SU-DHL-6 (cell line): ENCODE measurements at regions not wholly inside any gene's neighbourhood (a gene's known extent, or its start where the extent isn't known, plus 50 kb on each side); places are given as distances from the start of the nearest gene placed in this dataset.

Experiments
- CTCF ChIP-seq: fragments of 200-600 bp; sonication (generic); IDR thresholded peaks from one replicate; pipeline ENCODE4 v1.5.1; 2017; ENCODE audit warnings: antibody characterized with exemption, mild to moderate bottlenecking, low read length, moderate library complexity; ENCODE audit not compliant: insufficient read depth, poor library complexity, severe bottlenecking
- EZH2phosphoT487 ChIP-seq: fragments of 200-600 bp; sonication (generic), shearing (Covaris generic); conservative IDR thresholded peaks from 2 replicates; pipeline ENCODE4 v1.6.1; 2018; ENCODE audit warnings: mild to moderate bottlenecking, antibody characterized with exemption, low read length, moderate library complexity, mixed read lengths

GRCh38 chr2:11033114-11033513 is 121.4 kb downstream of the KCNF1 start:
- TF ChIP-seq CTCF (no peak), EZH2phosphoT487 (no peak)
